T-helper 17 cell (primary cell): ENCODE measurements at regions not wholly inside any gene's neighbourhood (a gene's known extent, or its start where the extent isn't known, plus 50 kb on each side); places are given as distances from the start of the nearest gene placed in this dataset.

ENCODE experiments used
- ATAC-seq: fragments of 150-1000 bp; cut with Tn5 transposase; 2 replicates; pipeline ENCODE4 v1.10.0; 2021; ENCODE audit warnings: mild to moderate bottlenecking, moderate library complexity
- DNase-seq, 3 donors: peaks; one replicate each; pipeline versions ENCODE4 v3.0.0 to v3.0.0-alpha.2; 2020 to 2021
- H3K9me3 ChIP-seq: one replicate; pipeline ENCODE4 v1.7.0; 2013; ENCODE audit warnings: low read length, mild to moderate bottlenecking; ENCODE audit not compliant: control insufficient read depth, poor library complexity, severe bottlenecking
- H3K27ac Mint-ChIP-seq: one replicate; pipeline ENCODE4 v1.8.0; 2022; ENCODE audit warnings: mild to moderate bottlenecking, moderate library complexity, mixed read lengths
- H3K27me3 Mint-ChIP-seq: one replicate; pipeline ENCODE4 v1.8.0; 2022; ENCODE audit warnings: mixed read lengths
- H3K36me3 Mint-ChIP-seq: one replicate; pipeline ENCODE4 v1.8.0; 2022; ENCODE audit warnings: low read depth, mixed read lengths
- H3K4me1 Mint-ChIP-seq: one replicate; pipeline ENCODE4 v1.8.0; 2022; ENCODE audit warnings: mild to moderate bottlenecking, mixed read lengths
- H3K4me3 Mint-ChIP-seq: one replicate; pipeline ENCODE4 v1.8.0; 2022; ENCODE audit warnings: mild to moderate bottlenecking, moderate library complexity, mixed read lengths

- ATAC-seq (no peak), DNase-seq (no peak)
- no peaks in the 10 kb centered on the region for H3K4me1 Mint-ChIP-seq
- no peaks in the 10 kb centered on the region for H3K36me3 Mint-ChIP-seq
- no peak overlapping the region for H3K27ac Mint-ChIP-seq
- H3K4me3 Mint-ChIP-seq: no peak overlapping the region
- no peaks in the 10 kb centered on the region for H3K27me3 Mint-ChIP-seq
- H3K9me3 ChIP-seq: no peaks in the 10 kb centered on the region
These were observed 230.7 kb upstream of the SPRY2 start for GRCh38 chr13:80571346-80572307.

GRCh38 chr13:80563439-80563838, 222.5 kb upstream of the SPRY2 start:
- Mint-ChIP-seq H3K4me1 (no peaks in the 10 kb centered on the region), H3K27me3 (no peaks in the 10 kb centered on the region), H3K36me3 (no peaks in the 10 kb centered on the region), H3K4me3 (no peak overlapping the region), H3K27ac (no peak overlapping the region)
- ATAC-seq (no peak), DNase-seq (no peak)
- no peaks in the 10 kb centered on the region for H3K9me3 ChIP-seq

- Mint-ChIP-seq H3K27ac (no peak overlapping the region), H3K36me3 (no peaks in the 10 kb centered on the region), H3K4me3 (no peak overlapping the region), H3K4me1 (no peaks in the 10 kb centered on the region), H3K27me3 (no peaks in the 10 kb centered on the region)
- no peaks in the 10 kb centered on the region for H3K9me3 ChIP-seq
- DNase-seq: no peak
- ATAC-seq: no peak
These were observed 221.7 kb upstream of the SPRY2 start for GRCh38 chr13:80562433-80563156.

GRCh38 chr13:80560609-80561008, 219.7 kb upstream of the SPRY2 start:
- H3K36me3 Mint-ChIP-seq: no peaks in the 10 kb centered on the region
- no peaks in the 10 kb centered on the region for H3K27me3 Mint-ChIP-seq
- no peak overlapping the region for H3K27ac Mint-ChIP-seq
- no peaks in the 10 kb centered on the region for H3K4me1 Mint-ChIP-seq
- ATAC-seq (no peak), DNase-seq (no peak)
- no peaks in the 10 kb centered on the region for H3K9me3 ChIP-seq
- no peak overlapping the region for H3K4me3 Mint-ChIP-seq

GRCh38 chr13:80559944-80560343, 219.0 kb upstream of the SPRY2 start:
- Mint-ChIP-seq H3K27ac (no peak overlapping the region), H3K27me3 (no peaks in the 10 kb centered on the region), H3K36me3 (no peaks in the 10 kb centered on the region), H3K4me1 (no peaks in the 10 kb centered on the region), H3K4me3 (no peak overlapping the region)
- ATAC-seq: no peak
- no peak for DNase-seq
- no peaks in the 10 kb centered on the region for H3K9me3 ChIP-seq

GRCh38 chr13:80558074-80558473, 217.1 kb upstream of the SPRY2 start:
- H3K27ac Mint-ChIP-seq: no peak overlapping the region
- no peaks in the 10 kb centered on the region for H3K27me3 Mint-ChIP-seq
- no peaks in the 10 kb centered on the region for H3K36me3 Mint-ChIP-seq
- no peaks in the 10 kb centered on the region for H3K9me3 ChIP-seq
- DNase-seq: no peak
- H3K4me3 Mint-ChIP-seq: no peak overlapping the region
- H3K4me1 Mint-ChIP-seq: no peaks in the 10 kb centered on the region
- ATAC-seq: no peak

- no peaks in the 10 kb centered on the region for H3K9me3 ChIP-seq
- Mint-ChIP-seq H3K4me1 (no peaks in the 10 kb centered on the region), H3K4me3 (no peak overlapping the region), H3K27me3 (no peaks in the 10 kb centered on the region), H3K27ac (no peak overlapping the region), H3K36me3 (no peaks in the 10 kb centered on the region)
- DNase-seq (no peak), ATAC-seq (no peak)
These were observed 215.1 kb upstream of the SPRY2 start for GRCh38 chr13:80555796-80556678.

GRCh38 chr13:80552851-80553440, 212.0 kb upstream of the SPRY2 start:
- ATAC-seq (no peak), DNase-seq (no peak)
- Mint-ChIP-seq H3K4me1 (no peaks in the 10 kb centered on the region), H3K27me3 (no peaks in the 10 kb centered on the region), H3K4me3 (no peak overlapping the region), H3K36me3 (no peaks in the 10 kb centered on the region), H3K27ac (no peak overlapping the region)
- H3K9me3 ChIP-seq: no peaks in the 10 kb centered on the region

GRCh38 chr13:80551650-80552497, 210.9 kb upstream of the SPRY2 start:
- H3K27ac Mint-ChIP-seq: no peak overlapping the region
- no peaks in the 10 kb centered on the region for H3K4me1 Mint-ChIP-seq
- ATAC-seq (no peak), DNase-seq (no peak)
- no peaks in the 10 kb centered on the region for H3K27me3 Mint-ChIP-seq
- H3K36me3 Mint-ChIP-seq: no peaks in the 10 kb centered on the region
- no peak overlapping the region for H3K4me3 Mint-ChIP-seq
- no peaks in the 10 kb centered on the region for H3K9me3 ChIP-seq

GRCh38 chr13:80550971-80551441, 210.1 kb upstream of the SPRY2 start:
- no peak for DNase-seq
- no peak for ATAC-seq
- H3K9me3 ChIP-seq: no peaks in the 10 kb centered on the region
- Mint-ChIP-seq H3K27ac (no peak overlapping the region), H3K4me3 (no peak overlapping the region), H3K4me1 (no peaks in the 10 kb centered on the region), H3K27me3 (no peaks in the 10 kb centered on the region), H3K36me3 (no peaks in the 10 kb centered on the region)

- Mint-ChIP-seq H3K4me1 (no peaks in the 10 kb centered on the region), H3K27me3 (no peaks in the 10 kb centered on the region), H3K27ac (no peak overlapping the region), H3K4me3 (no peak overlapping the region), H3K36me3 (no peaks in the 10 kb centered on the region)
- DNase-seq: no peak
- no peaks in the 10 kb centered on the region for H3K9me3 ChIP-seq
- ATAC-seq: no peak
These were observed 208.0 kb upstream of the SPRY2 start for GRCh38 chr13:80548915-80549314.
